ENCODE measurements at regions not wholly inside any gene's neighbourhood (a gene's known extent, or its start where the extent isn't known, plus 50 kb on each side); places are given as distances from the start of the nearest gene placed in this dataset.

DNA sequence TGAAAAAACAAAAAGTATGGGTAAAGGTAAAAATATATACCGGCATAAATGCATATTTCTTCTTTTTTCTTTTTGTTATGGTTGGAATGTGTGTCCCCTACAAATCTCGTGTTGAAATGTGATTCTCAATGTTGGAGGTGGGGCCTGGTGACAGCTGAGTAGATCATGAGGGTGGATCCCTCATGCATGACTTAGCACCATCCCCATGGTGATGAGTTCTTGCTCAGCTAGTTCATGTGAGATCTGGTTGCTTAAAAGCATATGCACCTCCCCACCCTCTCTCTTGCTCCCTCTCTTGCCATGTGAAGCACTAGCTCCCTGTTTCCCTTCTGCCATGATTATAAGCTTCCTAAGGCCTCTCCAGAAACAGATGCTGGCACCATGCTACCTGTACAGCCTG, 93.3 kb downstream of the HYCC1 start:
- BruUV-seq (replicated peaks): no TSS peak
- Histone ChIP-seq H3K9me3 (ENCODE audit: control insufficient read depth, insufficient read depth, low read depth, low read length) (no peaks in the 10 kb centered on the region), H3K27me3 (ENCODE audit: control insufficient read depth, insufficient read depth, low read length) (no peaks in the 10 kb centered on the region), H3K4me1 (ENCODE audit: control insufficient read depth, insufficient read depth, low read length) (no peaks in the 10 kb centered on the region), H3K4me3 (ENCODE audit: low read depth in 2 of 2, low read length in 2 of 2) (no peak overlapping the region), H3K36me3 (ENCODE audit: control insufficient read depth, insufficient read depth, low read length) (no peaks in the 10 kb centered on the region), H3K27ac (ENCODE audit: low read length) (no peak overlapping the region)
- intact Hi-C loops (cut with micrococcal nuclease; ENCODE audit: unreplicated experiment) (no loop called here), in situ Hi-C loops (cut with HindIII; ENCODE audit: low pct_unique_long_range_greater_than_20kb, low sequenced_read_pairs) (no loop called here)
- CTCF ChIA-PET: no interaction called here
- ATAC-seq: no peak
- POLR2A ChIA-PET: interaction anchor here (0.6 kb wide), 1 partner anchor 34 kb away, joined by 3 read pairs; no protein-coding TSS in a partner anchor
- no peak for DNase-seq (ENCODE audit: low read depth, low spot score)
- TF ChIP-seq, protein P1, sequence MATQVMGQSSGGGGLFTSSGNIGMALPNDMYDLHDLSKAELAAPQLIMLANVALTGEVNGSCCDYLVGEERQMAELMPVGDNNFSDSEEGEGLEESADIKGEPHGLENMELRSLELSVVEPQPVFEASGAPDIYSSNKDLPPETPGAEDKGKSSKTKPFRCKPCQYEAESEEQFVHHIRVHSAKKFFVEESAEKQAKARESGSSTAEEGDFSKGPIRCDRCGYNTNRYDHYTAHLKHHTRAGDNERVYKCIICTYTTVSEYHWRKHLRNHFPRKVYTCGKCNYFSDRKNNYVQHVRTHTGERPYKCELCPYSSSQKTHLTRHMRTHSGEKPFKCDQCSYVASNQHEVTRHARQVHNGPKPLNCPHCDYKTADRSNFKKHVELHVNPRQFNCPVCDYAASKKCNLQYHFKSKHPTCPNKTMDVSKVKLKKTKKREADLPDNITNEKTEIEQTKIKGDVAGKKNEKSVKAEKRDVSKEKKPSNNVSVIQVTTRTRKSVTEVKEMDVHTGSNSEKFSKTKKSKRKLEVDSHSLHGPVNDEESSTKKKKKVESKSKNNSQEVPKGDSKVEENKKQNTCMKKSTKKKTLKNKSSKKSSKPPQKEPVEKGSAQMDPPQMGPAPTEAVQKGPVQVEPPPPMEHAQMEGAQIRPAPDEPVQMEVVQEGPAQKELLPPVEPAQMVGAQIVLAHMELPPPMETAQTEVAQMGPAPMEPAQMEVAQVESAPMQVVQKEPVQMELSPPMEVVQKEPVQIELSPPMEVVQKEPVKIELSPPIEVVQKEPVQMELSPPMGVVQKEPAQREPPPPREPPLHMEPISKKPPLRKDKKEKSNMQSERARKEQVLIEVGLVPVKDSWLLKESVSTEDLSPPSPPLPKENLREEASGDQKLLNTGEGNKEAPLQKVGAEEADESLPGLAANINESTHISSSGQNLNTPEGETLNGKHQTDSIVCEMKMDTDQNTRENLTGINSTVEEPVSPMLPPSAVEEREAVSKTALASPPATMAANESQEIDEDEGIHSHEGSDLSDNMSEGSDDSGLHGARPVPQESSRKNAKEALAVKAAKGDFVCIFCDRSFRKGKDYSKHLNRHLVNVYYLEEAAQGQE (IDR thresholded peaks at IDR 0.05; ENCODE audit: insufficient read depth in 1 of 2, low read depth in 2 of 2, low read length in 1 of 2): no peak
- TF ChIP-seq TCF7L2 (IDR thresholded peaks at IDR 0.05; ENCODE audit: low read depth, low read length) (no peak), SIN3A (IDR thresholded peaks at IDR 0.05; ENCODE audit: borderline replicate concordance, insufficient read depth, low read depth, low read length) (no peak), POLR2AphosphoS5 (IDR thresholded peaks at IDR 0.05; ENCODE audit: low read depth, low read length) (no peak)
- TF ChIP-seq, protein P2, sequence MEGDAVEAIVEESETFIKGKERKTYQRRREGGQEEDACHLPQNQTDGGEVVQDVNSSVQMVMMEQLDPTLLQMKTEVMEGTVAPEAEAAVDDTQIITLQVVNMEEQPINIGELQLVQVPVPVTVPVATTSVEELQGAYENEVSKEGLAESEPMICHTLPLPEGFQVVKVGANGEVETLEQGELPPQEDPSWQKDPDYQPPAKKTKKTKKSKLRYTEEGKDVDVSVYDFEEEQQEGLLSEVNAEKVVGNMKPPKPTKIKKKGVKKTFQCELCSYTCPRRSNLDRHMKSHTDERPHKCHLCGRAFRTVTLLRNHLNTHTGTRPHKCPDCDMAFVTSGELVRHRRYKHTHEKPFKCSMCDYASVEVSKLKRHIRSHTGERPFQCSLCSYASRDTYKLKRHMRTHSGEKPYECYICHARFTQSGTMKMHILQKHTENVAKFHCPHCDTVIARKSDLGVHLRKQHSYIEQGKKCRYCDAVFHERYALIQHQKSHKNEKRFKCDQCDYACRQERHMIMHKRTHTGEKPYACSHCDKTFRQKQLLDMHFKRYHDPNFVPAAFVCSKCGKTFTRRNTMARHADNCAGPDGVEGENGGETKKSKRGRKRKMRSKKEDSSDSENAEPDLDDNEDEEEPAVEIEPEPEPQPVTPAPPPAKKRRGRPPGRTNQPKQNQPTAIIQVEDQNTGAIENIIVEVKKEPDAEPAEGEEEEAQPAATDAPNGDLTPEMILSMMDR (IDR thresholded peaks at IDR 0.05): no peak

DNA sequence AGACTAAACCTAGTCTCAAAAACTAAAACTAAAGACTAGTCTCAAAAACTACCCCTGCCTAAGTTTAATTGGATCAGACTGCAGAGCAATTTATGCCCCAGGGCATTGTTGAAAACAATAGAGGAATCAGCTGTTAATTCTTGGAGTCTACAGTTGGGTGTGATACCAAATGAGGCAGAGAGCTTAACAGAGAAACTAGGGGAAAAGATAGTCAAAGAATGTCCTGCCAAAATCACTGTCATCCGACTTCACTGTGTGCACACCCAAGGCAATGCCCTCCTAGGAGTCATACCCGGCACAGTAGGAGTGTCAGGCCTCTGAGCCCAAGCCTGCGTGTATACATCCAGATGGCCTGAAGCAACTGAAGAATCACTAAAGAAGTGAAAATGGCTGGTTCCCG, 90.5 kb upstream of the TOMM7 start:
- POLR2A ChIA-PET: no interaction called here
- ATAC-seq (no peak), DNase-seq (ENCODE audit: low read depth, low spot score) (no peak)
- TF ChIP-seq, protein P2 (IDR thresholded peaks at IDR 0.05): no peak
- TF ChIP-seq, protein P1 (IDR thresholded peaks at IDR 0.05; ENCODE audit: insufficient read depth in 1 of 2, low read depth in 2 of 2, low read length in 1 of 2): no peak
- no peak for TF ChIP-seq SIN3A (IDR thresholded peaks at IDR 0.05; ENCODE audit: borderline replicate concordance, insufficient read depth, low read depth, low read length)
- no peak for TF ChIP-seq POLR2AphosphoS5 (IDR thresholded peaks at IDR 0.05; ENCODE audit: low read depth, low read length)
- no peak for TF ChIP-seq TCF7L2 (IDR thresholded peaks at IDR 0.05; ENCODE audit: low read depth, low read length)
- intact Hi-C loops (cut with micrococcal nuclease; ENCODE audit: unreplicated experiment): no loop called here
- H3K4me1 ChIP-seq (ENCODE audit: control insufficient read depth, insufficient read depth, low read length): no peaks in the 10 kb centered on the region
- no peak overlapping the region for H3K4me3 ChIP-seq (ENCODE audit: low read depth in 2 of 2, low read length in 2 of 2)
- no peaks in the 10 kb centered on the region for H3K9me3 ChIP-seq (ENCODE audit: control insufficient read depth, insufficient read depth, low read depth, low read length)
- no peaks in the 10 kb centered on the region for H3K27me3 ChIP-seq (ENCODE audit: control insufficient read depth, insufficient read depth, low read length)
- no peak overlapping the region for H3K27ac ChIP-seq (ENCODE audit: low read length)
- BruUV-seq (replicated peaks): no TSS peak
- in situ Hi-C loops (cut with HindIII; ENCODE audit: low pct_unique_long_range_greater_than_20kb, low sequenced_read_pairs): no loop called here
- no peaks in the 10 kb centered on the region for H3K36me3 ChIP-seq (ENCODE audit: control insufficient read depth, insufficient read depth, low read length)
- CTCF ChIA-PET: interaction anchor here (0.7 to 1.7 kb wide), 2 partner anchors 142 to 342 kb away, joined by 3 to 6 read pairs; no protein-coding TSS in a partner anchor

Measured in Panc1 (cell line).